IPS-15b (cell line): ENCODE measurements at regions not wholly inside any gene's neighbourhood (a gene's known extent, or its start where the extent isn't known, plus 50 kb on each side); places are given as distances from the start of the nearest gene placed in this dataset.

Source experiments
- H3K27me3 ChIP-seq: one replicate; pipeline ENCODE4 v1.6.1; 2013; ENCODE audit warnings: low read length; ENCODE audit not compliant: control insufficient read depth, insufficient read depth
- H3K36me3 ChIP-seq: one replicate; pipeline ENCODE4 v1.6.1; 2013; ENCODE audit warnings: low read length; ENCODE audit not compliant: control insufficient read depth, insufficient read depth
- H3K4me1 ChIP-seq: one replicate; pipeline ENCODE4 v1.6.1; 2013; ENCODE audit warnings: mild to moderate bottlenecking, low read length; ENCODE audit not compliant: control insufficient read depth, insufficient read depth
- H3K4me3 ChIP-seq: one replicate; pipeline ENCODE4 v1.5.1; 2013; ENCODE audit warnings: low read depth, low read length
- H3K9ac ChIP-seq: one replicate; pipeline ENCODE4 v1.6.1; 2013; ENCODE audit warnings: low read depth, mild to moderate bottlenecking, low read length
- H3K9me3 ChIP-seq: one replicate; pipeline ENCODE4 v1.6.1; 2013; ENCODE audit warnings: mild to moderate bottlenecking, low read length; ENCODE audit not compliant: control insufficient read depth, insufficient read depth

GRCh38 chr6:44762496-44762895, 375.0 kb downstream of the CDC5L start:
- Histone ChIP-seq H3K9me3 (peaks cover 4% of the 10 kb centered on the region), H3K36me3 (no peaks in the 10 kb centered on the region), H3K27me3 (no peaks in the 10 kb centered on the region), H3K9ac (no peak overlapping the region), H3K4me3 (no peak overlapping the region), H3K4me1 (no peaks in the 10 kb centered on the region)

DNA sequence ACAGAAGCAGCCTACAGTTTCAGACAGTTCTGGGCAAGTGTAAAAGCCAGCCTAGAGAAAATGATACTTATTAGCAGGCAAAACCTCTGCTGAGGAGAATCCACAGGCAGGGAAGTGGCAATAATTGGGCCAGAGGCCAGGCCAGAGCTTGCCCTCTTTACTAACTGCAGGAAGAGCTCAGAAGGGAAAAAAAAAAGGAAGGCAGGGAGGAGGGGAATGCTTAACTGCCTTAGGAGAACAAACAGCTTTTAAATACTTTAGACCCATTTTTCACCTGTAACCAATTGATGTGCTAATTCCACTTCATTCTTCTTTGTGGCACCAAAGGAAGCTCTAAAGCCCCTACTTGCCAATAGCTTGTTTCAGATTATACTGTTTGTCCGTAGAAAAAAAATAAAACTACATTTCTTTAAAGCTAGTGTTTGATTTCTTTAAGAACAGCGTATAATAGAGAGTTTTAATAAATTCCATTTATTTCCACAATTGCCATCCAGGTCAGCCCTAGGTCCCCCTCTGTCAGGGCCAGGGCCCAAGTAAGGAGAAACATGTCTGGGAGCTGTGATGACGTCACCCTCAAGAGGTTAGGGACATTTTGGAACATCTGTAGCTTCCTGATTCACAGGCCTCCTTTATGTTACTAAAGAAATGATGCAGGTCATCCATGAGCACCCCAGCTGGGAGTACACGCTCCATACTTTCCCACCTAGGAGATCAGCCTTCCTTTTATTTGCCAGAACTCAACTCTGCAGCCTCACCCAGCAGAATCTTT, 384.3 kb downstream of the CDC5L start:
- Histone ChIP-seq H3K4me3 (no peak overlapping the region), H3K9ac (no peak overlapping the region), H3K27me3 (no peaks in the 10 kb centered on the region), H3K4me1 (peaks cover 12% of the 10 kb centered on the region), H3K36me3 (no peaks in the 10 kb centered on the region), H3K9me3 (no peaks in the 10 kb centered on the region)

GRCh38 chr6:44772838-44773237, 385.3 kb downstream of the CDC5L start:
- H3K4me3 ChIP-seq: no peak overlapping the region
- H3K4me1 ChIP-seq: peaks cover 12% of the 10 kb centered on the region
- no peaks in the 10 kb centered on the region for H3K36me3 ChIP-seq
- no peak overlapping the region for H3K9ac ChIP-seq
- no peaks in the 10 kb centered on the region for H3K27me3 ChIP-seq
- no peaks in the 10 kb centered on the region for H3K9me3 ChIP-seq

- no peak overlapping the region for H3K4me3 ChIP-seq
These were observed 387.6 kb downstream of the CDC5L start for GRCh38 chr6:44775121-44775520.

DNA sequence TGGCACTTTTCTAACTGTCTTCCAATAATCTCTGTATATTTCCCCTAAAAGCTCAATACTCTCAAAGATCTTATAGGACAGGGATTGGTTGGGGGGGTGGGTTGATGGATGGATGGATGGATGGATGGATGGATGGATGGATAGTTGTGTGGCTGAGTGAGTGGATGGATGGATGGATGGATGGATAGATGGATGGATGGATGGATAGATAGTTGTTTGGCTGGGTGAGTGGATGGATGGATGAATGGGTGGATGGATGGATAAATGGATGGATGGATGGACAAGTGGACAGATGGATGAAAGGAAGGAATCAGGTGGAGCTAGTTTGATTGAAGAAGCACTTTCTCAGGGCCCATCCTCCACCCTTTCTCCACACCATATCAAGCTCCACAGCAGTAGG, 388.8 kb downstream of the CDC5L start:
- Histone ChIP-seq H3K9ac (no peak overlapping the region), H3K4me3 (no peak overlapping the region), H3K4me1 (peaks cover 12% of the 10 kb centered on the region), H3K27me3 (no peaks in the 10 kb centered on the region), H3K36me3 (no peaks in the 10 kb centered on the region), H3K9me3 (no peaks in the 10 kb centered on the region)

More at GRCh38 chr6:44775121-44775520, 387.6 kb downstream of the CDC5L start:
- Histone ChIP-seq H3K9ac (no peak overlapping the region), H3K36me3 (no peaks in the 10 kb centered on the region), H3K27me3 (no peaks in the 10 kb centered on the region), H3K4me1 (peaks cover 12% of the 10 kb centered on the region), H3K9me3 (no peaks in the 10 kb centered on the region)

GRCh38 chr6:44778513-44778912, 391.0 kb downstream of the CDC5L start:
- Histone ChIP-seq H3K9ac (no peak overlapping the region), H3K36me3 (no peaks in the 10 kb centered on the region), H3K27me3 (no peaks in the 10 kb centered on the region), H3K4me3 (no peak overlapping the region), H3K4me1 (no peaks in the 10 kb centered on the region), H3K9me3 (no peaks in the 10 kb centered on the region)
